Vagina (tissue), 2 donors: ENCODE measurements at regions not wholly inside any gene's neighbourhood (a gene's known extent, or its start where the extent isn't known, plus 50 kb on each side); places are given as distances from the start of the nearest gene placed in this dataset.

Experiments
- DNase-seq, 2 donors: peaks; one replicate each; pipeline ENCODE4 v3.0.0-alpha.2; 2017; ENCODE audit errors: extremely low spot score in 2 of 2
- H3K27ac ChIP-seq: fragments of 200-600 bp; sonication (generic); one replicate; pipeline ENCODE4 v1.5.1; 2019
- H3K27me3 ChIP-seq: fragments of 200-600 bp; sonication (generic); one replicate; pipeline ENCODE4 v1.5.1; 2019
- H3K36me3 ChIP-seq, 2 donors: fragments of 200-600 bp; sonication (generic); one replicate each; pipeline ENCODE4 v1.5.1; 2017 to 2019
- H3K4me1 ChIP-seq: fragments of 200-600 bp; sonication (generic); one replicate; pipeline ENCODE4 v1.5.1; 2019
- H3K4me3 ChIP-seq, 2 donors: fragments of 200-600 bp; sonication (generic); 1 replicate in 1 of 2; 2 replicates in 1 of 2; pipeline ENCODE4 v1.5.1; 2016 to 2019
- H3K9me3 ChIP-seq: fragments of 200-600 bp; sonication (generic); one replicate; pipeline ENCODE4 v1.5.1; 2019
- POLR2A ChIP-seq, 2 donors: fragments of 450-650 bp; IDR thresholded peaks; one replicate each; pipeline ENCODE4 v1.6.1; 2017; ENCODE audit warnings: antibody characterized with exemption in 2 of 2, mild to moderate bottlenecking in 2 of 2, moderate library complexity in 2 of 2
- POLR2AphosphoS5 ChIP-seq, 2 donors: sonication (generic); formaldehyde crosslinking; IDR thresholded peaks; one replicate each; pipeline ENCODE4 v1.9.0; 2017; ENCODE audit warnings: antibody characterized with exemption in 2 of 2, mild to moderate bottlenecking in 2 of 2, low read depth in 1 of 2; ENCODE audit not compliant: insufficient read depth in 1 of 2
- intact Hi-C: fragments of 100-400 bp; cut with DNase I; formaldehyde crosslinking; loops from one replicate; pipeline ENCODE4 v1.15.1; 2023
- TF ChIP-seq, protein P1 (sequence below), 3 experiments: fragments of 450-650 bp in 2 of 3; fragments of 200-600 bp in 1 of 3; sonication (generic) in 1 of 3; IDR thresholded peaks; one replicate each; pipeline ENCODE4 v1.5.1; 2017 to 2019; ENCODE audit warnings: antibody characterized with exemption in 3 of 3, mild to moderate bottlenecking in 2 of 3, moderate library complexity in 2 of 3

GRCh38 chr1:29909962-29910361 lies 673.6 kb downstream of the PTPRU start:
- Histone ChIP-seq H3K9me3 (no peaks in the 10 kb centered on the region), H3K36me3 (no peaks in the 10 kb centered on the region), H3K4me3 (no peak overlapping the region), H3K4me1 (no peaks in the 10 kb centered on the region), H3K27me3 (no peaks in the 10 kb centered on the region), H3K27ac (no peak overlapping the region)
- intact Hi-C loops, result no loop called here
- TF ChIP-seq POLR2A (IDR thresholded peaks at IDR 0.05), result no peak
- TF ChIP-seq, protein P1, sequence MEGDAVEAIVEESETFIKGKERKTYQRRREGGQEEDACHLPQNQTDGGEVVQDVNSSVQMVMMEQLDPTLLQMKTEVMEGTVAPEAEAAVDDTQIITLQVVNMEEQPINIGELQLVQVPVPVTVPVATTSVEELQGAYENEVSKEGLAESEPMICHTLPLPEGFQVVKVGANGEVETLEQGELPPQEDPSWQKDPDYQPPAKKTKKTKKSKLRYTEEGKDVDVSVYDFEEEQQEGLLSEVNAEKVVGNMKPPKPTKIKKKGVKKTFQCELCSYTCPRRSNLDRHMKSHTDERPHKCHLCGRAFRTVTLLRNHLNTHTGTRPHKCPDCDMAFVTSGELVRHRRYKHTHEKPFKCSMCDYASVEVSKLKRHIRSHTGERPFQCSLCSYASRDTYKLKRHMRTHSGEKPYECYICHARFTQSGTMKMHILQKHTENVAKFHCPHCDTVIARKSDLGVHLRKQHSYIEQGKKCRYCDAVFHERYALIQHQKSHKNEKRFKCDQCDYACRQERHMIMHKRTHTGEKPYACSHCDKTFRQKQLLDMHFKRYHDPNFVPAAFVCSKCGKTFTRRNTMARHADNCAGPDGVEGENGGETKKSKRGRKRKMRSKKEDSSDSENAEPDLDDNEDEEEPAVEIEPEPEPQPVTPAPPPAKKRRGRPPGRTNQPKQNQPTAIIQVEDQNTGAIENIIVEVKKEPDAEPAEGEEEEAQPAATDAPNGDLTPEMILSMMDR (IDR thresholded peaks at IDR 0.05), result no peak
- no peak for TF ChIP-seq POLR2AphosphoS5 (IDR thresholded peaks at IDR 0.05; ENCODE audit: insufficient read depth in 1 of 2, low read depth in 1 of 2)
- no peak for DNase-seq

- H3K27me3 ChIP-seq, result no peaks in the 10 kb centered on the region
- no peak for DNase-seq
- H3K9me3 ChIP-seq, result no peaks in the 10 kb centered on the region
- no peak for TF ChIP-seq POLR2A (IDR thresholded peaks at IDR 0.05)
- H3K27ac ChIP-seq, result no peak overlapping the region
- H3K36me3 ChIP-seq, result no peaks in the 10 kb centered on the region
- intact Hi-C loops, result no loop called here
- H3K4me3 ChIP-seq, result no peak overlapping the region
- no peaks in the 10 kb centered on the region for H3K4me1 ChIP-seq
Observed at GRCh38 chr1:29907596-29907995, 671.3 kb downstream of the PTPRU start.

DNA sequence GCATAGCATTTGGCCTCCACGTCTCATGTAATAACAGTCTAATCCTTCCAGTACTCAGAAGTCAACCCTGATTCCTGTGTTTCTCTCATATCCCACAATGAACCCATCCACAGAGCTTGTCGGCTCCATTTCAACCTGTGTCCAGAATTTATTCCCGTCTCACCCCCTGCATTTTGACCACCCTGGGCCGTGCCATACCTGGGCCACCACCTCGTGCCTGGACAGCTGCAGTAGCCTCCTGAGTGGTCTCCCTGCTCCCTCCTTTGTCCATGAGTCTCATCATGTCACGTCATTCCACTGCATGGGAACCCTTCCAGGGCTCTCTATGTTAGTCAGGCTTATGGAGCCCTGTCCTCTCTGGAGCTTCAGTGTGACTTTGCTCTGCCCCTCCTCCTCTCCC lies 670.6 kb downstream of the PTPRU start:
- Histone ChIP-seq H3K9me3 (no peaks in the 10 kb centered on the region), H3K4me1 (no peaks in the 10 kb centered on the region), H3K4me3 (no peak overlapping the region), H3K27ac (no peak overlapping the region), H3K36me3 (no peaks in the 10 kb centered on the region), H3K27me3 (no peaks in the 10 kb centered on the region)
- no peak for TF ChIP-seq POLR2A (IDR thresholded peaks at IDR 0.05)
- no peak for TF ChIP-seq POLR2AphosphoS5 (IDR thresholded peaks at IDR 0.05; ENCODE audit: insufficient read depth in 1 of 2, low read depth in 1 of 2)
- TF ChIP-seq, protein P1 (IDR thresholded peaks at IDR 0.05), result no peak
- intact Hi-C loops, result no loop called here
- no peak for DNase-seq

GRCh38 chr1:29903548-29904166 lies 667.3 kb downstream of the PTPRU start:
- DNase-seq, result no peak
- H3K27ac ChIP-seq, result no peak overlapping the region
- no peaks in the 10 kb centered on the region for H3K27me3 ChIP-seq
- intact Hi-C loops, result no loop called here
- H3K4me3 ChIP-seq, result no peak overlapping the region
- H3K36me3 ChIP-seq, result no peaks in the 10 kb centered on the region
- TF ChIP-seq, protein P1 (IDR thresholded peaks at IDR 0.05), result no peak
- no peak for TF ChIP-seq POLR2A (IDR thresholded peaks at IDR 0.05)
- TF ChIP-seq POLR2AphosphoS5 (IDR thresholded peaks at IDR 0.05; ENCODE audit: insufficient read depth in 1 of 2, low read depth in 1 of 2), result no peak
- no peaks in the 10 kb centered on the region for H3K9me3 ChIP-seq
- no peaks in the 10 kb centered on the region for H3K4me1 ChIP-seq

- no peaks in the 10 kb centered on the region for H3K36me3 ChIP-seq
- no peaks in the 10 kb centered on the region for H3K4me1 ChIP-seq
- no peaks in the 10 kb centered on the region for H3K9me3 ChIP-seq
- no peak overlapping the region for H3K27ac ChIP-seq
- H3K4me3 ChIP-seq, result no peak overlapping the region
- no peaks in the 10 kb centered on the region for H3K27me3 ChIP-seq
- no peak for DNase-seq
- intact Hi-C loops, result no loop called here
- TF ChIP-seq, protein P1 (IDR thresholded peaks at IDR 0.05), result no peak
- TF ChIP-seq POLR2AphosphoS5 (IDR thresholded peaks at IDR 0.05; ENCODE audit: insufficient read depth in 1 of 2, low read depth in 1 of 2) (no peak), POLR2A (IDR thresholded peaks at IDR 0.05) (no peak)
Observed at GRCh38 chr1:29901624-29902325, 665.5 kb downstream of the PTPRU start.
